WERI-Rb-1 (cell line): ENCODE measurements at regions not wholly inside any gene's neighbourhood (a gene's known extent, or its start where the extent isn't known, plus 50 kb on each side); places are given as distances from the start of the nearest gene placed in this dataset.
"Not testable (repeated sequence)": the region's sequence is repeated elsewhere in the genome, so short reads cannot be mapped to it uniquely, and the experiment has no call there.

Experiments
- DNase-seq: peaks from one replicate; pipeline ENCODE4 v3.0.0-alpha.2; 2020
- H3K27ac ChIP-seq: fragments of 250-450 bp; sonication (Bioruptor Pico); 2 replicates; pipeline ENCODE4 v1.5.1; 2020; ENCODE audit warnings: mild to moderate bottlenecking, moderate library complexity
- H3K27me3 ChIP-seq: fragments of 250-450 bp; sonication (Bioruptor Pico); 2 replicates; pipeline ENCODE4 v1.5.1; 2021; ENCODE audit warnings: mild to moderate bottlenecking, low read depth, moderate library complexity; ENCODE audit not compliant: insufficient read depth, severe bottlenecking
- H3K36me3 ChIP-seq: fragments of 250-450 bp; sonication (Bioruptor Pico); 2 replicates; pipeline ENCODE4 v1.5.1; 2020; ENCODE audit warnings: mild to moderate bottlenecking, moderate library complexity
- H3K4me3 ChIP-seq: 2 replicates; pipeline ENCODE4 v1.5.1; 2011; ENCODE audit warnings: low read depth, mild to moderate bottlenecking, control low read depth, low read length
- H3K9me3 ChIP-seq: fragments of 250-450 bp; sonication (Bioruptor Pico); 2 replicates; pipeline ENCODE4 v1.5.1; 2021; ENCODE audit warnings: mild to moderate bottlenecking, moderate library complexity; ENCODE audit not compliant: severe bottlenecking
- TF ChIP-seq, protein P1 (sequence below): IDR thresholded peaks from 2 replicates; pipeline ENCODE4 v1.5.1; 2011; ENCODE audit warnings: low read depth, mild to moderate bottlenecking, control low read depth, inconsistent platforms, low read length

- Histone ChIP-seq H3K9me3 (no peaks in the 10 kb centered on the region), H3K27me3 (no peaks in the 10 kb centered on the region), H3K36me3 (no peaks in the 10 kb centered on the region), H3K27ac (no peak overlapping the region), H3K4me3 (no peak overlapping the region)
- DNase-seq, result no peak
- TF ChIP-seq, protein P1, sequence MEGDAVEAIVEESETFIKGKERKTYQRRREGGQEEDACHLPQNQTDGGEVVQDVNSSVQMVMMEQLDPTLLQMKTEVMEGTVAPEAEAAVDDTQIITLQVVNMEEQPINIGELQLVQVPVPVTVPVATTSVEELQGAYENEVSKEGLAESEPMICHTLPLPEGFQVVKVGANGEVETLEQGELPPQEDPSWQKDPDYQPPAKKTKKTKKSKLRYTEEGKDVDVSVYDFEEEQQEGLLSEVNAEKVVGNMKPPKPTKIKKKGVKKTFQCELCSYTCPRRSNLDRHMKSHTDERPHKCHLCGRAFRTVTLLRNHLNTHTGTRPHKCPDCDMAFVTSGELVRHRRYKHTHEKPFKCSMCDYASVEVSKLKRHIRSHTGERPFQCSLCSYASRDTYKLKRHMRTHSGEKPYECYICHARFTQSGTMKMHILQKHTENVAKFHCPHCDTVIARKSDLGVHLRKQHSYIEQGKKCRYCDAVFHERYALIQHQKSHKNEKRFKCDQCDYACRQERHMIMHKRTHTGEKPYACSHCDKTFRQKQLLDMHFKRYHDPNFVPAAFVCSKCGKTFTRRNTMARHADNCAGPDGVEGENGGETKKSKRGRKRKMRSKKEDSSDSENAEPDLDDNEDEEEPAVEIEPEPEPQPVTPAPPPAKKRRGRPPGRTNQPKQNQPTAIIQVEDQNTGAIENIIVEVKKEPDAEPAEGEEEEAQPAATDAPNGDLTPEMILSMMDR, result no peak
Measured at GRCh38 chrX:63581906-63582305, 203.1 kb downstream of the ARHGEF9 start.

DNA sequence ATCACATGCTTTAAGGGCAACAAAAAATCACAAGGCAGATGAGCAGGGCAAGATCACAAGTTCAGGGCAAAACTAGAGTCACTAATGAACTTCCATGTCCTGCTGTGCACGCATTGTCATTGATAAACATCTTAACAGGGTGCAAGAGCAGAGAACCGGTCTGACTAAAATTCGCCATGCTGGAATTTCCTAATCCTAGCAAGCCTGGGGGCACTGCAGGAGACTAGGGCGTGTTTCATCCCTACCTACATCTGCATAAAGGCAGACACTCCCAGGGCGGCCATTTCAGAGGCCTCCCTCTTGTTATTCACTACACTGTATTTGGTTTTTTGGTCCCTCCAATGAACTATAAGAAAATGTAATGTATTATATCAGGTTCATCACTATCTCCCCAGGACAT, 203.6 kb downstream of the ARHGEF9 start:
- no peak for DNase-seq
- H3K9me3 ChIP-seq, result no peaks in the 10 kb centered on the region
- H3K27ac ChIP-seq, result no peak overlapping the region
- TF ChIP-seq, protein P1, result no peak
- no peaks in the 10 kb centered on the region for H3K27me3 ChIP-seq
- no peak overlapping the region for H3K4me3 ChIP-seq
- H3K36me3 ChIP-seq, result no peaks in the 10 kb centered on the region

- TF ChIP-seq, protein P1, result no peak
- Histone ChIP-seq H3K36me3 (no peaks in the 10 kb centered on the region), H3K27me3 (no peaks in the 10 kb centered on the region), H3K9me3 (no peaks in the 10 kb centered on the region), H3K27ac (no peak overlapping the region), H3K4me3 (no peak overlapping the region)
- no peak for DNase-seq
Measured at GRCh38 chrX:63576533-63576932, 208.5 kb downstream of the ARHGEF9 start.

DNA sequence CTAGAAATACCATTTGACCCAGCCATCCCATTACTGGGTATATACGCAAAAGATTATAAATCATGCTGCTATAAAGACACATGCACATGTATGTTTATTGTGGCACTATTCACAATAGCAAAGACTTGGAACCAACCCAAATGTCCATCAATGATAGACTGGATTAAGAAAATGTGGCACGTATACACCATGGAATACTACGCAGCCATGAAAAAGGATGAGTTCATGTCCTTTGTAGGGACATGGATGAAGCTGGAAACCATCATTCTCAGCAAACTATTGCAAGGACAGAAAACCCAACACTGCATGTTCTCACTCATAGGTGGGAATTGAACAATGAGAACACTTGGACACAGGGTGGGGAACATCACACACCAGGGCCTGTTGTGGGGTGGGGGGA, 209.3 kb downstream of the ARHGEF9 start:
- H3K27ac ChIP-seq, H3K9me3 ChIP-seq, H3K27me3 ChIP-seq, DNase-seq, H3K36me3 ChIP-seq, H3K4me3 ChIP-seq: not testable (repeated sequence)

GRCh38 chrX:63566856-63567255, 215.7 kb upstream of the SPIN4 start:
- H3K36me3 ChIP-seq, result no peaks in the 10 kb centered on the region
- DNase-seq, result no peak
- no peaks in the 10 kb centered on the region for H3K9me3 ChIP-seq
- H3K27ac ChIP-seq, result no peak overlapping the region
- TF ChIP-seq, protein P1, result no peak
- no peak overlapping the region for H3K4me3 ChIP-seq
- H3K27me3 ChIP-seq, result no peaks in the 10 kb centered on the region

DNA sequence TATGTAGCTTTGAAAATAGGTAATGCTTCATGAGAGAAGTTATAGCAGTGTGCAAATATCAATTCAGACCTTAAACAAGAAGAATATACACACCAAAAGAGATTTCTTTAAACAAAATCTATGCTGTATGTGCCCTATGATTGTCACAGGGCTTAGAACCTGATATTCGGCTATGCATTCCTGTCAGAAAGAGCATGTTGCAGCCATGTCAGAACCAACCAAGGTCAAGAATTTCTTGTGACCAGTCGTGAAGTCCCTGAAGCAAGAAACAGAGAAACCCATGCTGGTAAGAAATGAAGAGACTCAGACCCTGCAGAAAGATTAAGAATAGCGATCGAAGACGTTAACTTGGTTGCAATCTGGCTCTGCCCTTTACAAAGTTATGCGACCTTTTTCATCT, 210.3 kb upstream of the SPIN4 start:
- TF ChIP-seq, protein P1, result no peak
- Histone ChIP-seq H3K27me3 (no peaks in the 10 kb centered on the region), H3K27ac (no peak overlapping the region), H3K4me3 (peak overlapping the region; percentile 53), H3K9me3 (no peaks in the 10 kb centered on the region), H3K36me3 (no peaks in the 10 kb centered on the region)
- DNase-seq, result no peak
